HepG2 (cell line): ENCODE measurements at regions not wholly inside any gene's neighbourhood (a gene's known extent, or its start where the extent isn't known, plus 50 kb on each side); places are given as distances from the start of the nearest gene placed in this dataset.

ENCODE experiments used
- ATAC-seq: fragments of 200-7000 bp; cut with Tn5 transposase; 3 replicates; pipeline ENCODE4 v1.9.1; 2020; ENCODE audit warnings: mild to moderate bottlenecking, moderate library complexity
- BruUV-seq: library from RNA; stranded (reverse); fragments of 400-500 nt; replicated peaks from 2 replicates; lab custom pipeline; 2021; lab: Mats Ljungman, UMichigan
- CTCF ChIA-PET: fragments of 300-600 bp; formaldehyde crosslinking; extraction: SDS; loops from one replicate; lab custom pipeline; 2021; ENCODE audit warnings: low total read pairs, inconsistent platforms, low intra/inter-chr PET ratio; lab: Yijun Ruan, JAX
- POLR2A ChIA-PET: fragments of 350-600 bp; sonication (Branson Sonifier 250); formaldehyde crosslinking; loops from one replicate; lab custom pipeline; 2020; ENCODE audit warnings: antibody characterized with exemption, inconsistent platforms; lab: Yijun Ruan, JAX
- DNase-seq: peaks from one replicate; pipeline ENCODE4 v3.0.0-alpha.2; 2015; ENCODE audit warnings: low spot score
- FAIRE-seq: peaks from 3 replicates; lab custom pipeline; 2011; peaks lifted over from hg19 to GRCh38; lab: Jason Lieb, UNC
- H2AFZ ChIP-seq: one replicate; pipeline ENCODE4 v1.6.1; 2011; ENCODE audit warnings: low read length, inconsistent platforms
- H3K27ac ChIP-seq: fragments of 300-600 bp; 3 replicates; pipeline ENCODE4 v1.8.0; 2011; ENCODE audit warnings: mixed run types, mild to moderate bottlenecking, mixed read lengths, low read length, inconsistent platforms; ENCODE audit not compliant: insufficient read depth; ENCODE audit errors: extremely low read length
- H3K27me3 ChIP-seq, 2 experiments: fragments of 200-600 bp in 1 of 2; 2 replicates in 1 of 2; 3 replicates in 1 of 2; pipeline versions ENCODE4 v1.6.0 to v1.8.0; 2011; ENCODE audit warnings: low read length in 2 of 2, mild to moderate bottlenecking in 2 of 2, moderate library complexity in 2 of 2, inconsistent platforms in 1 of 2; ENCODE audit not compliant: insufficient read depth in 2 of 2, control insufficient read depth in 1 of 2
- H3K36me3 ChIP-seq, 2 experiments: fragments of 200-600 bp in 1 of 2; replicated peaks in 1 of 2; 2 replicates in 1 of 2; 3 replicates in 1 of 2; pipeline versions ENCODE4 v1.5.1 to v1.8.0; 2011; ENCODE audit warnings: low read length in 2 of 2, inconsistent platforms in 1 of 2; ENCODE audit not compliant: insufficient read depth in 2 of 2, control insufficient read depth in 1 of 2
- H3K4me1 ChIP-seq: 2 replicates; pipeline ENCODE4 v1.5.1; 2012; ENCODE audit warnings: low read length, inconsistent platforms; ENCODE audit not compliant: insufficient read depth
- H3K4me2 ChIP-seq: 2 replicates; pipeline ENCODE4 v1.6.0; 2011; ENCODE audit warnings: low read depth, low read length, inconsistent platforms
- H3K4me3 ChIP-seq, 3 experiments: fragments of 200-600 bp in 1 of 3; sonication (generic), shearing (Covaris generic) in 1 of 3; replicated peaks in 1 of 3; 2 replicates each; pipeline ENCODE4 v1.5.1; 2011 to 2016; ENCODE audit warnings: low read length in 3 of 3, inconsistent platforms in 2 of 3, low read depth in 2 of 3, mild to moderate bottlenecking in 2 of 3, control low read depth in 1 of 3, mixed read lengths in 1 of 3; ENCODE audit not compliant: insufficient read depth in 1 of 3
- H3K79me2 ChIP-seq: one replicate; pipeline ENCODE4 v1.6.1; 2011; ENCODE audit warnings: low read length, inconsistent platforms; ENCODE audit not compliant: insufficient read depth
- H3K9ac ChIP-seq: 2 replicates; pipeline ENCODE4 v1.6.0; 2011; ENCODE audit warnings: mild to moderate bottlenecking, low read depth, low read length, inconsistent platforms; ENCODE audit not compliant: insufficient read depth
- H3K9me3 ChIP-seq: 2 replicates; pipeline ENCODE4 v1.5.1; 2012; ENCODE audit warnings: mild to moderate bottlenecking, low read length
- H4K20me1 ChIP-seq: 2 replicates; pipeline ENCODE4 v1.6.0; 2011; ENCODE audit warnings: inconsistent platforms, mild to moderate bottlenecking, low read length, moderate library complexity; ENCODE audit not compliant: insufficient read depth
- AGO2 ChIP-seq: fragments of 200-400 bp; formaldehyde crosslinking; optimal IDR thresholded peaks from 2 replicates; pipeline ENCODE3; 2017; ENCODE audit warnings: mild to moderate bottlenecking, low read depth, low read length, moderate library complexity
- HMGXB3 ChIP-seq: sonication (generic); formaldehyde crosslinking; IDR thresholded peaks from 2 replicates; pipeline ENCODE4 v1.4.0; 2020; ENCODE audit warnings: missing genetic modification reagents, borderline replicate concordance
- NFATC3 ChIP-seq: sonication (generic); formaldehyde crosslinking; IDR thresholded peaks from 2 replicates; pipeline ENCODE4 v1.5.1; 2020; ENCODE audit warnings: mild to moderate bottlenecking, missing genetic modification reagents
- RFX3 ChIP-seq: IDR thresholded peaks from 2 replicates; pipeline ENCODE4 v1.6.1; 2016; ENCODE audit warnings: missing biosample characterization, missing genetic modification reagents
- SMAD9 ChIP-seq: sonication (generic); formaldehyde crosslinking; IDR thresholded peaks from 2 replicates; pipeline ENCODE4 v1.5.1; 2020; ENCODE audit warnings: mild to moderate bottlenecking, missing genetic modification reagents
- STAT6 ChIP-seq: sonication (generic); formaldehyde crosslinking; IDR thresholded peaks from 2 replicates; pipeline ENCODE4 v1.4.0; 2020; ENCODE audit warnings: missing genetic modification reagents, mild to moderate bottlenecking, borderline replicate concordance
- TAF1 ChIP-seq: sonication (generic); formaldehyde crosslinking; IDR thresholded peaks from 2 replicates; pipeline ENCODE4 v1.4.0; 2020; ENCODE audit warnings: missing genetic modification reagents
- ZBTB34 ChIP-seq: sonication (generic); formaldehyde crosslinking; IDR thresholded peaks from 2 replicates; pipeline ENCODE4 v1.8.0; 2022; ENCODE audit warnings: mild to moderate bottlenecking, missing genetic modification reagents
- ZGPAT ChIP-seq: IDR thresholded peaks from 2 replicates; pipeline ENCODE4 v1.6.1; 2016; ENCODE audit warnings: mild to moderate bottlenecking
- ZNF589 ChIP-seq: sonication (generic); formaldehyde crosslinking; conservative IDR thresholded peaks from 2 replicates; pipeline ENCODE4 v1.8.0; 2022; ENCODE audit warnings: mild to moderate bottlenecking, moderate library complexity, missing genetic modification reagents
- ZNF703 ChIP-seq: sonication (generic); formaldehyde crosslinking; IDR thresholded peaks from 2 replicates; pipeline ENCODE4 v1.5.1; 2020; ENCODE audit warnings: missing genetic modification reagents, mild to moderate bottlenecking, moderate library complexity, borderline replicate concordance
- WGBS: methylation state at CpG from one replicate; pipeline ENCODE4 v1.1.6; 2017; ENCODE audit warnings: low lambda C conversion rate; 5-methylcytosine and 5-hydroxymethylcytosine counted together
- in situ Hi-C: cut with HindIII; loops from 2 replicates; pipeline ENCODE4 v1.10.0; 2017; ENCODE audit warnings: low pct_unique_long_range_greater_than_20kb; ENCODE audit not compliant: extremely low pct_ligation_motif_present
- intact Hi-C: fragments of 100-400 bp; cut with micrococcal nuclease; formaldehyde crosslinking; loops from one replicate; pipeline ENCODE4 v1.10.0; 2022; ENCODE audit not compliant: unreplicated experiment

GRCh38 chr5:174455301-174455700 lies 269.1 kb upstream of the MSX2 start:
- no peak overlapping the region for H3K4me3 ChIP-seq
- DNase-seq (no peak), ATAC-seq (no peak), FAIRE-seq (no peak)
- intact Hi-C loops (no loop called here), in situ Hi-C loops (no loop called here)
- no peak overlapping the region for H2AFZ ChIP-seq
- no peaks in the 10 kb centered on the region for H4K20me1 ChIP-seq
- POLR2A ChIA-PET, result no interaction called here
- H3K9me3 ChIP-seq, result no peaks in the 10 kb centered on the region
- no peaks in the 10 kb centered on the region; a peak in 1 of 5 replicates for H3K27me3 ChIP-seq
- TF ChIP-seq STAT6, result no peak
- no peak for TF ChIP-seq SMAD9 (CRISPR knock-in tag)
- TF ChIP-seq ZNF703 (CRISPR knock-in tag), result no peak
- TF ChIP-seq NFATC3 (CRISPR knock-in tag), result no peak
- no peak for TF ChIP-seq HMGXB3 (CRISPR knock-in tag)
- TF ChIP-seq ZBTB34 (CRISPR knock-in tag), result no peak
- TF ChIP-seq ZGPAT (CRISPR knock-in tag), result no peak
- no peak for TF ChIP-seq RFX3 (CRISPR knock-in tag)
- no peak for TF ChIP-seq TAF1
- no peak for TF ChIP-seq AGO2
- no peak for TF ChIP-seq ZNF589
- CTCF ChIA-PET, result no interaction called here
- BruUV-seq, result no TSS peak
- H3K4me1 ChIP-seq, result no peaks in the 10 kb centered on the region
- H3K27ac ChIP-seq, result no peak overlapping the region
- no peaks in the 10 kb centered on the region for H3K36me3 ChIP-seq
- 3% methylated on average over 4 of the region's 4 CpGs for WGBS
- no peak overlapping the region for H3K9ac ChIP-seq
- no peak overlapping the region for H3K4me2 ChIP-seq
- H3K79me2 ChIP-seq, result no peaks in the 10 kb centered on the region
